ENCODE measurements at regions not wholly inside any gene's neighbourhood (a gene's known extent, or its start where the extent isn't known, plus 50 kb on each side); places are given as distances from the start of the nearest gene placed in this dataset.

- H3K4me1 ChIP-seq (ENCODE audit: insufficient read depth) = peaks cover 7% of the 10 kb centered on the region; the same call in 1 of the 2 replicates
- no peaks in the 10 kb centered on the region for H3K27me3 ChIP-seq (ENCODE audit: insufficient read depth)
- no peak overlapping the region for H3K4me3 ChIP-seq
- no peak overlapping the region for H3K4me2 ChIP-seq
- no peaks in the 10 kb centered on the region for H3F3A ChIP-seq (replicated peaks; ENCODE audit: low read depth)
- H3K36me3 Mint-ChIP-seq (ENCODE audit: low read depth) = no peaks in the 10 kb centered on the region
- H3K4me1 Mint-ChIP-seq = peaks cover 12% of the 10 kb centered on the region; the same call in 2 of the 3 replicates
- no peaks in the 10 kb centered on the region for H3K36me3 ChIP-seq (ENCODE audit: insufficient read depth)
- H3K79me2 ChIP-seq (replicated peaks; ENCODE audit: insufficient read depth) = no peaks in the 10 kb centered on the region
- no peak overlapping the region for H3K4me3 Mint-ChIP-seq
- H3K27ac Mint-ChIP-seq = no peak overlapping the region
- H4K20me1 ChIP-seq (replicated peaks; ENCODE audit: insufficient read depth) = no peaks in the 10 kb centered on the region
- ATAC-seq = no peak
- no peak for DNase-seq (ENCODE audit: low spot score)
- H3K9me2 ChIP-seq (ENCODE audit: insufficient read depth) = peaks cover 4% of the 10 kb centered on the region; the same call in 1 of the 2 replicates
- no peaks in the 10 kb centered on the region for H3K27me3 Mint-ChIP-seq (ENCODE audit: insufficient read depth, low read depth, poor library complexity)
- H3K9me3 Mint-ChIP-seq = no peaks in the 10 kb centered on the region
- TF ChIP-seq EZH2phosphoT487 (IDR thresholded peaks at IDR 0.05; ENCODE audit: unreplicated experiment) = no peak
- no peak overlapping the region for H2AFZ ChIP-seq
- no peak overlapping the region for H3K27ac ChIP-seq (ENCODE audit: low read depth)
Observed at GRCh38 chr2:152822676-152823075, 104.3 kb downstream of the ARL6IP6 start.

DNA sequence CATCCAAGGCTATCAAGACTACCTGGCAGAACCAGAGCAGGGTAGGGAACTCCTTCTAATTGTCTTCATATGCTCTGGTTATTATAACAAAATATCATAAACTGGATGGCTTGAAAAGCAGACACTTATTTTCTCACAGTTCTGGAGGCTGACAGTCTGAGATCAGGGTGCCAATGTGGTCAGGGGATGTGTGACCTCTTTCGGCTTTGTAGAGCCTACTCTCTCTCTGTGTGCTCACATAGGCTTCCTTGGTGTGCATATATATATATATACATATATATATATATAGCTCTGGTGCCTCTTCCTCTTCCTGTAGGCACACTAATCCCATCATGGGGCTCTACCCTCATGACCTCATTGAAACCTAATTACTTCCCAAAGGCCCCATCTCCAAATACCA, 101.6 kb downstream of the ARL6IP6 start:
- no peaks in the 10 kb centered on the region for H3K27me3 ChIP-seq (ENCODE audit: insufficient read depth)
- DNase-seq (ENCODE audit: low spot score) (no peak), ATAC-seq (no peak)
- no peak overlapping the region for H3K27ac ChIP-seq (ENCODE audit: low read depth)
- H3K4me1 Mint-ChIP-seq = peaks cover 2% of the 10 kb centered on the region; the same call in 1 of the 3 replicates
- no peaks in the 10 kb centered on the region for H3K9me3 Mint-ChIP-seq
- no peaks in the 10 kb centered on the region for H3K79me2 ChIP-seq (replicated peaks; ENCODE audit: insufficient read depth)
- H3K4me2 ChIP-seq = no peak overlapping the region
- no peaks in the 10 kb centered on the region for H3K4me1 ChIP-seq (ENCODE audit: insufficient read depth)
- no peaks in the 10 kb centered on the region for H4K20me1 ChIP-seq (replicated peaks; ENCODE audit: insufficient read depth)
- no peaks in the 10 kb centered on the region for H3K36me3 Mint-ChIP-seq (ENCODE audit: low read depth)
- H3K9me2 ChIP-seq (ENCODE audit: insufficient read depth) = peaks cover 4% of the 10 kb centered on the region; the same call in 1 of the 2 replicates
- H3K4me3 Mint-ChIP-seq = no peak overlapping the region
- H3K4me3 ChIP-seq = no peak overlapping the region
- no peaks in the 10 kb centered on the region for H3K27me3 Mint-ChIP-seq (ENCODE audit: insufficient read depth, low read depth, poor library complexity)
- H3K27ac Mint-ChIP-seq = no peak overlapping the region
- no peaks in the 10 kb centered on the region for H3K36me3 ChIP-seq (ENCODE audit: insufficient read depth)
- H3F3A ChIP-seq (replicated peaks; ENCODE audit: low read depth) = no peaks in the 10 kb centered on the region
- no peak overlapping the region for H2AFZ ChIP-seq
- TF ChIP-seq NANOG (IDR thresholded peaks at IDR 0.05; ENCODE audit: borderline replicate concordance) = no peak
- no peak for TF ChIP-seq STAT1 (IDR thresholded peaks at IDR 0.05; ENCODE audit: unreplicated experiment)
- no peak for TF ChIP-seq POLR2AphosphoS5 (IDR thresholded peaks at IDR 0.05; ENCODE audit: low read depth)
- no peak for TF ChIP-seq JUNB (IDR thresholded peaks at IDR 0.05; ENCODE audit: unreplicated experiment)
- TF ChIP-seq EZH2 (IDR thresholded peaks at IDR 0.05; ENCODE audit: low read depth, unreplicated experiment) = no peak
- no peak for TF ChIP-seq CTCF (conservative IDR thresholded peaks at IDR 0.05; ENCODE audit: low read depth in 2 of 2)
- no peak for TF ChIP-seq EZH2phosphoT487 (IDR thresholded peaks at IDR 0.05; ENCODE audit: unreplicated experiment)
- no peak for TF ChIP-seq CREB1 (CRISPR knock-in tag; IDR thresholded peaks at IDR 0.05; ENCODE audit: low read depth)
- no peak for TF ChIP-seq REST (IDR thresholded peaks at IDR 0.05; ENCODE audit: unreplicated experiment)
- no peak for TF ChIP-seq ZNF462 (CRISPR knock-in tag; IDR thresholded peaks at IDR 0.05)
- no peak for TF ChIP-seq ZNF331 (CRISPR knock-in tag; IDR thresholded peaks at IDR 0.05; ENCODE audit: low read depth)
- TF ChIP-seq ZNF114 (CRISPR knock-in tag; IDR thresholded peaks at IDR 0.05) = no peak

Measured in GM23338 (cell line).